HG03135 (cell line): ENCODE measurements at regions not wholly inside any gene's neighbourhood (a gene's known extent, or its start where the extent isn't known, plus 50 kb on each side); places are given as distances from the start of the nearest gene placed in this dataset.

Experiments used
- ATAC-seq: cut with Tn5 transposase; IDR thresholded peaks from one replicate; pipeline ENCODE4 v1.9.1; 2021; ENCODE audit warnings: mild to moderate bottlenecking, moderate library complexity; ENCODE audit not compliant: unreplicated experiment

DNA sequence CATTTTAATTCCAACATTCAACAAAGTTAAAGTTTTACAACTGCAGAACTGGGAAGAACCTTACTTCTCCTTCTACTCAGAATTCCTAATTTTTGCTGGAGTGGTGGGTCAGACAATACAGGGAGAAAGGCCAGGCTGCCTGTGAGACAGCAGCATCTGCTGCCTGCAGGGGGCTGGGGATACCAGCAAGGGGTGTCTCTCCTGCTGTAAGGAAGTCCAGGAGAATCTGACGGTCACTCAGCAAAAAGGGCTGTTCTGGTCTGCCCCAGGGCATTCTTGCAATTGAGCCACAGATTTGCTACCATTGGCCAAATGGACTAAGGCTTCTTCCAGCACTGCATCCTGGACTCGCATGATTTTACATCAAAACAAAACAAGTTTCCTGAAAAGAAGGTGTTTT, 426.6 kb upstream of the CDH11 start:
- ATAC-seq = no peak

- ATAC-seq = no peak
These were observed 426.0 kb upstream of the CDH11 start for GRCh38 chr16:65547772-65548446.

DNA sequence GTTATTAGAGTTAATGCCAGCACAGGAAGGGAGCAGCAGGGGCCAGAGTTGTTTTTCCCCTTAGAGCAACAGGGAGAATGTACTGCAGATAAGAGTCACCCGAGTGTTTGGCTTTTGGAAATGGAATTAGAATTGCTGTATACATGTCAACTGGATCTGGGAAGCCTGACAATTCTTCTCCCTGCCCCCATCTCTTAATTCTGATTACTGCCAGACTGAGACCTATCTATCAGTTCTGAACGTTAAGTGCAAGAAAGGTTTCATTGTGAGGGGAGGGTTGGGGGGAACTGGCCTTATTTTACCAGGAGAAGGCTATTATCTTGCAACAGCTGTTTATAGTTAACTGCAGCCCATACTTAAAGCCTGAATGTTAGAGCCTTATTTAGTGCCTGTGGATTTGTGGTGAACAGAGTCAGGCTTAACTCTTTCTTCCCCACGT, 424.5 kb upstream of the CDH11 start:
- ATAC-seq = no peak

DNA sequence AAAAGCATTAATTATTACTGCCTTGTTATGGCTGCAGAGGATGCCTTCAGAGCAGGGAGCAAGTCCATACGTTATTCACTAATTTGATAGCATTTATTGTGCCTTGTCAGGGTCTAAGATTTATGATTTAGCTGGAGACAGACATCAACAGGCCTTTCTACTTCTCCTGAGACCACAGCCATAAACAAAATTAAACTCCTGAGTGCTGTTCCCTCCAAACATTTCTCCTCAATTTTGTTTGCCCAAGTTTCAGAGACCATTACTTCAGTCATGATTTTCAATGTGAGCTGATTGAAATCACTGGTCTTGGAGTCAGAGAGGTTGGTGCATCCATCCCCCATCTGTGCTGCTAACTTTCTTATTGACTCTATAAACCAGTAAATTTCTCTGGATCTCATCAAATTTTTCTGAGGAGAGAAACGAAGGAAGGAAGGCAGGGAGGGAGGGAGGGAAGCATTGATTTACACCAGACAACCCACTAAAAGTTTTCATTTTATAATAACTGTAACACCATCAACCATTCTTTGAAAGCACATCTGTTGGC, 423.6 kb upstream of the CDH11 start:
- ATAC-seq = no peak

- no peak for ATAC-seq
These were observed 422.2 kb upstream of the CDH11 start for GRCh38 chr16:65543781-65544740.

GRCh38 chr16:65541646-65542045, 419.8 kb upstream of the CDH11 start:
- ATAC-seq = no peak

DNA sequence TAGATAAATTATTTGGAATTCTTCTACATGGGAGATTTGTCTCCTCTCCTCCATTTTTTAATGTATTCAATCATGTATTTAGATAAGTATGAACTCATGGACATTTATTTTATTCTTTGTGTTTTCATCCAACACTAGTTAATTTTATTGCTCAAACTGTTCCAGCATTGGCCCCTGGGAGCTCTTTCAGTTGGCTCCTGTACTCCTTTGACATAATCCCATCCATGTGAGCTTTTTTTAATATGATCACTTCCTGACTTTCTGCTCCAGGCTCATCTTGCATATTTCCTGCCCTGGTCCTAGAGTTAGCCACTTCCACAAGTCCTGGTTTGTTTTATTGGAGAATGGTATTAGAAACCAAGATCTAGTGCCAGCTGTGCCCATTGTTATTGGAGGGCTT, 419.0 kb upstream of the CDH11 start:
- no peak for ATAC-seq

GRCh38 chr16:65538976-65539375, 417.1 kb upstream of the CDH11 start:
- ATAC-seq = no peak

DNA sequence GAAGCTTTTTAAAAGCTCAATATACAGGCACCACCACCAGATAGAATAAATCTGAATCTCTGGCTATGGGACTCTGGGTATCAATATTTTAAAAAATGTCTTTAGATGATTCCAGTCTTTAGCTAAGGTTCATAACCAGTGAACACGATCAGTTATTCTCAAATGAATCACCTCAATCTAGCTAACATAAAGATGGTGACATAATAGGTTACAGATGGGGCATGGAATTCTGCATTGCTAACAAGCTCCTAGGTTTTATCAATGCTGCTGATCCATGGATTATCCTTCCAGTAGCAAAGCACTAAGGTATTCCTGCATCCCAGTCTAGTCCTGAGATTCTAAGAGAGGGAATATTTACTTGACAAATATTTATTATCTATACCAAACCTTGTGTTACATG, 415.5 kb upstream of the CDH11 start:
- no peak for ATAC-seq

DNA sequence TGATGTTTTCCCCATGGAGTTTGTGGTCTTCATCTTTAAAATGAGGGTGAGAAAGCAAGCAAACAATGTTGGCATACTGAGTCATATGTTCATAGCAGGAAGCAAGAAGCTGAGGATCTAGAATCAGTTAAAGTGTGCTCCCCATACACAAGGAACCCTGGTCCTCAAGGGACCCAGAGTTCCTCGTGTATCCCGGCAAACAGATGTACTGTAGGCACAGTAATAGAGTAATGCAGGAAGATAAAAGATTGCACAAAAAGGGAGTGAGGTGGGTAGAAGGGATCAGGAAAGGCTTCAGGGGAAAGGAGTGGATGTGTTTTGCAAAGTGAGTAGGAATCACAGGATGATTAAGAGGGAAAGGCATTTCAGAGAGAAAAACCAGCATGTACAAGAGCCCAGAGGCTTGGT, 412.3 kb upstream of the CDH11 start:
- ATAC-seq = no peak

- no peak for ATAC-seq
These were observed 411.0 kb upstream of the CDH11 start for GRCh38 chr16:65532846-65533245.

- ATAC-seq = no peak
These were observed 410.4 kb upstream of the CDH11 start for GRCh38 chr16:65532258-65532657.

DNA sequence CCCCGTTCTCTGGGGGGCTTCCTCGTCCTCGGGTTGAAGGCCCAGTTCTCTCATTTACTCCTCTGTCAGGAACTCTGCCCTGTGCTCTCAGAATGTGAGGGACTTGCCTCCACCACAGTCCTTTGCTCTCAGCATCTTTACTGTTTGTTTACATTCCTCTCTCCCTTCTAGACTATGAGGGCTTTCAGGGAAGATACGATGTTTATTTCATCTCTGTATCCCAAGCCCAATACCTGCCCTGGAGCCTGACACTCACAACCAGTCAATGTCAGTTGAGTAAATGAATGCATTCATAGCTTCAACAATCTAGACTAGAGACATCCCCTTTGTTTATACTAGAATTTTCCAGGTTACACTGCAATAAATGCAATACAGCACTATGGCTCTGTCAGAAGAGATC, 409.6 kb upstream of the CDH11 start:
- ATAC-seq = no peak

GRCh38 chr16:65525707-65526106, 403.8 kb upstream of the CDH11 start:
- no peak for ATAC-seq

DNA sequence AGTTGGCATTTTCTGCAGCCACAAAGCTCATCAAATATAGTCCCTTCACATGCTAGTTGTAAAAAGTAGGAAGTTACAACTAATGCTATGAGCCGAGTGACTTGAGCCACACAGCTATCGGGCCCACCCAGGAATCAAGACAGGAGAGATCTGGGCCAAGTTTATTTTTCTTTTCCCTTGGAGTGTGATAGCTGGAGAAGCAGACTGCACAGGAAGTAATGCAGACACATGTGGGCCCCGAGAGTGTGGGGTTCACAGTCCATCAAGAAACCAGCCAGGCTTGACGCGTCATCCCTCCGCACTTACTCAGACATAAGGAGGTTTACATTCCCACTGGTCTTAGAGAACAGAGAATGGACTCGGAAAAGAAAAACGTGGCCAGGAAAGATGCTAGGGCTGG, 403.1 kb upstream of the CDH11 start:
- no peak for ATAC-seq

GRCh38 chr16:65524231-65524630, 402.4 kb upstream of the CDH11 start:
- ATAC-seq = no peak

- no peak for ATAC-seq
These were observed 401.6 kb upstream of the CDH11 start for GRCh38 chr16:65523283-65523944.

DNA sequence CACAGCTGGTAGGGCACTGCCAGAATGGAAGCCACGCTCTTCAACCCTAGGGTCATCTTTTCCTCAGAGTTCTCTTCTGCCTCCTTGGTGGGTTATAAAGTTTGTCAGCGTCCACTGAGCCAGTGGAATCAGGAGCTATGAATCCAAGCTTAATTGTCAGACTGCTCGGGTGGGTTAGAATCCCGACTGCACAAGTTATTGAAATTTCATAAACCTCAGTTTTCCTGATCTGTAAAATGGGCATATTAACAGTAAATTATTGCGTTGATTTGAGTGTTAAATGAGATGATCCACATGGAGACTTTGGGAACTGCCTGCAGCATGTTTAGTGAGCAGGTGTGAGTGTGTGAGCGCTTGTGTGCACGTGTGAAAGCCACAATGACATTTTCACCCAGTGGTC, 400.5 kb upstream of the CDH11 start:
- no peak for ATAC-seq

DNA sequence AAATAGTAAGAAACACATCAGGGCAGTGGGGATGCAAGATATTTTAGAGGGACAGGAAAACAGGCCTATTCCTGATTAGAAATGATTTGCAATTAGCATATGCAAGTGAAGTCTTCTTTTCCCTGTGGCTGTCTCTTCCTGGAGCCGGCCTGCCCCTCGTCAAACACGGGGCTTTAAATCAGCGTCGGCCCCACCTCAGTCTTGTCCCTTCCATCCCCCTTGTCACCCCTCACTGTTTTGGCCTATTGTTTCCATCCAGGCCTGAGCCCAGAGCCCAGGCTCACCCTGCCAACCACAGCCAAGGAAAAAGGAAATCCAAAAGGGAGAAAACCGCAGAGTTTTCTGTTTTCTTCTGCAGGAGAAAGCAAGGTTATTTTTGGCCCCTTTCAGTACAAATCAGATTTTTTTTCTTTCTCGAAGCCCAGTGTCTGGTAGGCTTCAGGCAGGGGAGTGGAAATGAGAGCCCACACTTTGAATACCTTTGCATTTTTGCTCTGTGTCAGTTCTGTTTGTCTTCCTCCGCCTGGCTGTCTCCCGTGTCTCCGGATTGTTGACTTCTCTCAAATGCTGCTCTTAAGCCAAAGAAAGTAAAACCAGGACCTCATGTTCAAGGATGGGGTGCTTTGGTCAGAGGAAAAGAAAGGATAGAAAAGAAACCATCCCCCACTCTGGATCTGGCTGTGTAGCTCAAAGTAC, 399.9 kb upstream of the CDH11 start:
- ATAC-seq = no peak

- no peak for ATAC-seq
These were observed 397.5 kb upstream of the CDH11 start for GRCh38 chr16:65519402-65519801.

DNA sequence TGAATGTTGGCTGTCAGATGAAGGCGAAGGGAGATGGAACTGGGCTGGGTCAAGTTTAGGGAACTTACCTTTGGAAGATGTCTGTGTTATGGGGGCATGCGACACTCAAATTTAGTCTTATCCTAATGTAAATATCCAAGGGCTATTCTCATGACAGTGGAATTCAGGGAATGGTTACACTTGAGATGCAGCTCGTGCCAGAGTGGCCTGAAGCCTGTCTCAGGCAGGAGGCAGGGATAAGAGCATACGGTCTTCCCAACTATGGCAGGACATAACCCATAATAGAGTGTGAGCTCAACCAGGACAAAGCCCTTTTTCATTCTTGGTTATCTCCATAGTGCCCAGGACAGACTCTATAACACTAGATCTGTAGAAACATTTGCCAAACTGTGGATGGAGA, 393.3 kb upstream of the CDH11 start:
- no peak for ATAC-seq
